ENCODE measurements at regions not wholly inside any gene's neighbourhood (a gene's known extent, or its start where the extent isn't known, plus 50 kb on each side); places are given as distances from the start of the nearest gene placed in this dataset.

- no peaks in the 10 kb centered on the region for H3K9me3 ChIP-seq (ENCODE audit: control insufficient read depth, insufficient read depth, low read depth, low read length)
- no peaks in the 10 kb centered on the region for H3K27me3 ChIP-seq (ENCODE audit: control insufficient read depth, insufficient read depth, low read length)
- no peak overlapping the region for H3K9ac ChIP-seq (ENCODE audit: insufficient read depth, low read length)
- H3K4me3 ChIP-seq (replicated peaks in 1 of 4; ENCODE audit: control extremely low read depth in 1 of 4, insufficient read depth in 1 of 4, low read depth in 3 of 4, low read length in 4 of 4) = no peak overlapping the region
- peaks cover 9% of the 10 kb centered on the region for H3K4me1 ChIP-seq (ENCODE audit: control insufficient read depth, extremely low read depth, insufficient read depth, low read length)
- H3K79me2 ChIP-seq (ENCODE audit: control insufficient read depth, insufficient read depth, low read length) = no peaks in the 10 kb centered on the region
- H3K4me2 ChIP-seq (ENCODE audit: extremely low read depth, insufficient read depth, low read length) = no peak overlapping the region
- no peak for DNase-seq (ENCODE audit: low read depth in 2 of 2)
- H4K20me1 ChIP-seq (ENCODE audit: control insufficient read depth, extremely low read depth, insufficient read depth, low read length) = no peaks in the 10 kb centered on the region
- H2AFZ ChIP-seq (ENCODE audit: low read length) = no peak overlapping the region
- H3K36me3 ChIP-seq (ENCODE audit: control insufficient read depth, insufficient read depth, low read length) = no peaks in the 10 kb centered on the region
- H3K27ac ChIP-seq (ENCODE audit: insufficient read depth, low read length) = no peak overlapping the region
- TF ChIP-seq EZH2 (IDR thresholded peaks at IDR 0.05; ENCODE audit: low read length, missing control alignments) = no peak
- TF ChIP-seq, protein P1, sequence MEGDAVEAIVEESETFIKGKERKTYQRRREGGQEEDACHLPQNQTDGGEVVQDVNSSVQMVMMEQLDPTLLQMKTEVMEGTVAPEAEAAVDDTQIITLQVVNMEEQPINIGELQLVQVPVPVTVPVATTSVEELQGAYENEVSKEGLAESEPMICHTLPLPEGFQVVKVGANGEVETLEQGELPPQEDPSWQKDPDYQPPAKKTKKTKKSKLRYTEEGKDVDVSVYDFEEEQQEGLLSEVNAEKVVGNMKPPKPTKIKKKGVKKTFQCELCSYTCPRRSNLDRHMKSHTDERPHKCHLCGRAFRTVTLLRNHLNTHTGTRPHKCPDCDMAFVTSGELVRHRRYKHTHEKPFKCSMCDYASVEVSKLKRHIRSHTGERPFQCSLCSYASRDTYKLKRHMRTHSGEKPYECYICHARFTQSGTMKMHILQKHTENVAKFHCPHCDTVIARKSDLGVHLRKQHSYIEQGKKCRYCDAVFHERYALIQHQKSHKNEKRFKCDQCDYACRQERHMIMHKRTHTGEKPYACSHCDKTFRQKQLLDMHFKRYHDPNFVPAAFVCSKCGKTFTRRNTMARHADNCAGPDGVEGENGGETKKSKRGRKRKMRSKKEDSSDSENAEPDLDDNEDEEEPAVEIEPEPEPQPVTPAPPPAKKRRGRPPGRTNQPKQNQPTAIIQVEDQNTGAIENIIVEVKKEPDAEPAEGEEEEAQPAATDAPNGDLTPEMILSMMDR (conservative IDR thresholded peaks at IDR 0.05 in 1 of 2, IDR thresholded peaks at IDR 0.05 in 1 of 2; ENCODE audit: low read depth in 1 of 2, low read length in 2 of 2) = no peak
Measured at GRCh38 chr6:14762077-14762476, 483.8 kb upstream of the JARID2 start.

- Histone ChIP-seq H3K36me3 (ENCODE audit: control insufficient read depth, insufficient read depth, low read length) (no peaks in the 10 kb centered on the region), H3K27me3 (ENCODE audit: control insufficient read depth, insufficient read depth, low read length) (no peaks in the 10 kb centered on the region), H3K4me1 (ENCODE audit: control insufficient read depth, extremely low read depth, insufficient read depth, low read length) (peaks cover 9% of the 10 kb centered on the region), H3K27ac (ENCODE audit: insufficient read depth, low read length) (peak overlapping the region; percentile 41), H4K20me1 (ENCODE audit: control insufficient read depth, extremely low read depth, insufficient read depth, low read length) (no peaks in the 10 kb centered on the region), H3K4me2 (ENCODE audit: extremely low read depth, insufficient read depth, low read length) (peak overlapping the region; percentile 17), H2AFZ (ENCODE audit: low read length) (peak overlapping the region; percentile 29), H3K79me2 (ENCODE audit: control insufficient read depth, insufficient read depth, low read length) (no peaks in the 10 kb centered on the region), H3K4me3 (replicated peaks in 1 of 4; ENCODE audit: control extremely low read depth in 1 of 4, insufficient read depth in 1 of 4, low read depth in 3 of 4, low read length in 4 of 4) (no peak overlapping the region), H3K9me3 (ENCODE audit: control insufficient read depth, insufficient read depth, low read depth, low read length) (no peaks in the 10 kb centered on the region), H3K9ac (ENCODE audit: insufficient read depth, low read length) (no peak overlapping the region)
- DNase-seq (ENCODE audit: low read depth in 2 of 2) = peak; percentile 49 to 74
- TF ChIP-seq, protein P1 (conservative IDR thresholded peaks at IDR 0.05 in 1 of 2, IDR thresholded peaks at IDR 0.05 in 1 of 2; ENCODE audit: low read depth in 1 of 2, low read length in 2 of 2) = no peak
- TF ChIP-seq EZH2 (IDR thresholded peaks at IDR 0.05; ENCODE audit: low read length, missing control alignments) = no peak
Measured at GRCh38 chr6:14763139-14763538, 482.7 kb upstream of the JARID2 start.

GRCh38 chr6:14763616-14764015 is 482.3 kb upstream of the JARID2 start:
- H3K79me2 ChIP-seq (ENCODE audit: control insufficient read depth, insufficient read depth, low read length) = no peaks in the 10 kb centered on the region
- no peaks in the 10 kb centered on the region for H3K27me3 ChIP-seq (ENCODE audit: control insufficient read depth, insufficient read depth, low read length)
- H3K9ac ChIP-seq (ENCODE audit: insufficient read depth, low read length) = no peak overlapping the region
- H3K4me3 ChIP-seq (replicated peaks in 1 of 4; ENCODE audit: control extremely low read depth in 1 of 4, insufficient read depth in 1 of 4, low read depth in 3 of 4, low read length in 4 of 4) = no peak overlapping the region
- H3K27ac ChIP-seq (ENCODE audit: insufficient read depth, low read length) = peak overlapping the region; percentile 41
- no peaks in the 10 kb centered on the region for H3K9me3 ChIP-seq (ENCODE audit: control insufficient read depth, insufficient read depth, low read depth, low read length)
- no peaks in the 10 kb centered on the region for H4K20me1 ChIP-seq (ENCODE audit: control insufficient read depth, extremely low read depth, insufficient read depth, low read length)
- no peak for DNase-seq (ENCODE audit: low read depth in 2 of 2)
- peaks cover 9% of the 10 kb centered on the region for H3K4me1 ChIP-seq (ENCODE audit: control insufficient read depth, extremely low read depth, insufficient read depth, low read length)
- H3K36me3 ChIP-seq (ENCODE audit: control insufficient read depth, insufficient read depth, low read length) = no peaks in the 10 kb centered on the region
- no peak overlapping the region for H3K4me2 ChIP-seq (ENCODE audit: extremely low read depth, insufficient read depth, low read length)
- H2AFZ ChIP-seq (ENCODE audit: low read length) = peak overlapping the region; percentile 29
- TF ChIP-seq, protein P1 (conservative IDR thresholded peaks at IDR 0.05 in 1 of 2, IDR thresholded peaks at IDR 0.05 in 1 of 2; ENCODE audit: low read depth in 1 of 2, low read length in 2 of 2) = no peak
- no peak for TF ChIP-seq EZH2 (IDR thresholded peaks at IDR 0.05; ENCODE audit: low read length, missing control alignments)
